Neural cell (in vitro differentiated cells): ENCODE measurements at regions not wholly inside any gene's neighbourhood (a gene's known extent, or its start where the extent isn't known, plus 50 kb on each side); places are given as distances from the start of the nearest gene placed in this dataset.

Source experiments
- H2AFZ ChIP-seq: fragments of 200-600, 300-800 bp; sonication (generic), shearing (Covaris generic); 2 replicates; pipeline ENCODE4 v1.6.0; 2014; ENCODE audit warnings: low read depth, mild to moderate bottlenecking, antibody characterized with exemption, low read length, moderate library complexity
- H3F3A ChIP-seq: fragments of 200-600 bp; shearing (Covaris generic); 2 replicates; pipeline ENCODE4 v1.6.1; 2016; ENCODE audit warnings: mild to moderate bottlenecking, moderate library complexity, mixed read lengths, antibody characterized with exemption, low read length; ENCODE audit not compliant: insufficient read depth, poor library complexity, severe bottlenecking
- H3K27ac ChIP-seq: fragments of 200-600, 300-800 bp; sonication (generic), shearing (Covaris generic); 2 replicates; pipeline ENCODE4 v1.5.1; 2014; ENCODE audit warnings: mild to moderate bottlenecking, low read length, moderate library complexity
- H3K27me3 ChIP-seq: fragments of 300-800, 200-600 bp; sonication (generic), shearing (Covaris generic); 2 replicates; pipeline ENCODE4 v1.6.0; 2014; ENCODE audit warnings: mild to moderate bottlenecking, low read depth, low read length, moderate library complexity; ENCODE audit not compliant: insufficient read depth
- H3K36me3 ChIP-seq: fragments of 300-800, 200-600 bp; sonication (generic), shearing (Covaris generic); 2 replicates; pipeline ENCODE4 v1.5.1; 2014; ENCODE audit warnings: mild to moderate bottlenecking, antibody characterized with exemption, low read length, moderate library complexity; ENCODE audit not compliant: insufficient read depth
- H3K4me2 ChIP-seq: fragments of 300-800, 200-600 bp; sonication (generic), shearing (Covaris generic); 2 replicates; pipeline ENCODE4 v1.6.0; 2014; ENCODE audit warnings: mild to moderate bottlenecking, low read length
- H3K4me3 ChIP-seq: fragments of 300-800, 200-600 bp; sonication (generic), shearing (Covaris generic); 2 replicates; pipeline ENCODE4 v1.5.1; 2014; ENCODE audit warnings: mild to moderate bottlenecking, low read length, moderate library complexity
- H3K79me2 ChIP-seq: fragments of 200-600 bp; shearing (Covaris generic); replicated peaks from 2 replicates; pipeline ENCODE4 v1.6.0; 2014; ENCODE audit warnings: mild to moderate bottlenecking, low read length, moderate library complexity; ENCODE audit not compliant: insufficient read depth
- H3K9ac ChIP-seq: fragments of 300-800, 200-600 bp; sonication (generic), shearing (Covaris generic); 2 replicates; pipeline ENCODE4 v1.6.1; 2016; ENCODE audit warnings: mild to moderate bottlenecking, low read length, mixed read lengths
- H3K9me2 ChIP-seq: fragments of 200-600 bp; shearing (Covaris generic); 2 replicates; pipeline ENCODE4 v1.6.1; 2016; ENCODE audit warnings: mild to moderate bottlenecking, low read length, mixed read lengths; ENCODE audit not compliant: insufficient read depth
- H3K9me3 ChIP-seq: fragments of 200-600, 300-800 bp; sonication (generic), shearing (Covaris generic); 2 replicates; pipeline ENCODE4 v1.6.1; 2016; ENCODE audit warnings: mild to moderate bottlenecking, mixed run types, low read length, moderate library complexity, mixed read lengths
- H4K20me1 ChIP-seq: fragments of 200-600 bp; shearing (Covaris generic); 2 replicates; pipeline ENCODE4 v1.6.1; 2016; ENCODE audit warnings: mild to moderate bottlenecking, mixed run types; ENCODE audit not compliant: insufficient read depth
- EP300 ChIP-seq: fragments of 450-650 bp; conservative IDR thresholded peaks from 2 replicates; pipeline ENCODE4 v1.6.1; 2014; ENCODE audit warnings: antibody characterized with exemption, mild to moderate bottlenecking, moderate library complexity; ENCODE audit not compliant: poor library complexity, severe bottlenecking
- EZH2 ChIP-seq: fragments of 200-600, 300-800 bp; shearing (Covaris generic), sonication (generic); IDR thresholded peaks from 2 replicates; pipeline ENCODE4 v1.6.1; 2014; ENCODE audit warnings: antibody characterized with exemption, low read length, borderline replicate concordance, mild to moderate bottlenecking; ENCODE audit not compliant: insufficient read depth, poor library complexity, severe bottlenecking
- MXI1 ChIP-seq: fragments of 450-650 bp; conservative IDR thresholded peaks from 2 replicates; pipeline ENCODE4 v1.6.1; 2014; ENCODE audit warnings: antibody characterized with exemption, mild to moderate bottlenecking; ENCODE audit not compliant: poor library complexity, severe bottlenecking
- POLR2AphosphoS5 ChIP-seq: IDR thresholded peaks from 2 replicates; pipeline ENCODE4 v1.6.1; 2012
- RAD21 ChIP-seq: fragments of 450-650 bp; conservative IDR thresholded peaks from 2 replicates; pipeline ENCODE4 v1.6.1; 2014; ENCODE audit warnings: antibody characterized with exemption, mild to moderate bottlenecking, moderate library complexity
- SMC3 ChIP-seq: fragments of 450-650 bp; conservative IDR thresholded peaks from 2 replicates; pipeline ENCODE4 v1.6.1; 2014; ENCODE audit warnings: antibody characterized with exemption, mild to moderate bottlenecking, moderate library complexity; ENCODE audit not compliant: poor library complexity
- TAF1 ChIP-seq: IDR thresholded peaks from 2 replicates; pipeline ENCODE4 v1.6.1; 2012; ENCODE audit warnings: low read depth
- TF ChIP-seq, protein P1 (sequence below): fragments of 450-650 bp; IDR thresholded peaks from 2 replicates; pipeline ENCODE4 v1.5.1; 2014; ENCODE audit warnings: antibody characterized with exemption, mild to moderate bottlenecking, moderate library complexity; ENCODE audit not compliant: poor library complexity, severe bottlenecking
- TF ChIP-seq, protein P2 (sequence below): IDR thresholded peaks from 2 replicates; pipeline ENCODE4 v1.6.1; 2012; ENCODE audit warnings: borderline replicate concordance

DNA sequence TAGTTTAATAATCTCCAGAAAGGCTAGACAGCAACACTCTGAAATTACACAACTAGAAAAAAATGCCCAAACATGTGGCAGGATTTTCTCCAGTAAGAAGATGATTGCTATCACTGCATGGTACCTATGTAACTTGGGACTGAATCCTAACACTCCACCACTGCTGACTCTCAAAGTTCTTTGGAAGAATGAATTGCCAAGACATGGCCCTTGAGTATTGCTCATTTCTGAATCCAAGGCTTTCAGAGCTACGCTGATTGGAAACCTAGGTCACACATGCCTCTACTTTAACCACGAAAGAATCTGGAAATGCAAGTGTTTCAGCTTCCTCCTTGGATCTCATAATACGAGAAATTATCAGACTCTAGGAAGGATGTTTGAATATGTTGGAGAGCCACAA is 167.5 kb upstream of the CELF2 start:
- Histone ChIP-seq H3F3A (no peaks in the 10 kb centered on the region), H3K9me2 (no peaks in the 10 kb centered on the region), H3K4me3 (no peak overlapping the region), H3K36me3 (no peaks in the 10 kb centered on the region), H4K20me1 (no peaks in the 10 kb centered on the region), H3K4me2 (no peak overlapping the region), H3K27ac (no peak overlapping the region), H3K27me3 (no peaks in the 10 kb centered on the region), H3K79me2 (no peaks in the 10 kb centered on the region), H3K9me3 (no peaks in the 10 kb centered on the region), H3K9ac (no peak overlapping the region), H2AFZ (no peak overlapping the region)
- TF ChIP-seq RAD21 (no peak), TAF1 (no peak), MXI1 (no peak), POLR2AphosphoS5 (no peak), EZH2 (no peak), SMC3 (no peak), EP300 (no peak)
- TF ChIP-seq, protein P1, sequence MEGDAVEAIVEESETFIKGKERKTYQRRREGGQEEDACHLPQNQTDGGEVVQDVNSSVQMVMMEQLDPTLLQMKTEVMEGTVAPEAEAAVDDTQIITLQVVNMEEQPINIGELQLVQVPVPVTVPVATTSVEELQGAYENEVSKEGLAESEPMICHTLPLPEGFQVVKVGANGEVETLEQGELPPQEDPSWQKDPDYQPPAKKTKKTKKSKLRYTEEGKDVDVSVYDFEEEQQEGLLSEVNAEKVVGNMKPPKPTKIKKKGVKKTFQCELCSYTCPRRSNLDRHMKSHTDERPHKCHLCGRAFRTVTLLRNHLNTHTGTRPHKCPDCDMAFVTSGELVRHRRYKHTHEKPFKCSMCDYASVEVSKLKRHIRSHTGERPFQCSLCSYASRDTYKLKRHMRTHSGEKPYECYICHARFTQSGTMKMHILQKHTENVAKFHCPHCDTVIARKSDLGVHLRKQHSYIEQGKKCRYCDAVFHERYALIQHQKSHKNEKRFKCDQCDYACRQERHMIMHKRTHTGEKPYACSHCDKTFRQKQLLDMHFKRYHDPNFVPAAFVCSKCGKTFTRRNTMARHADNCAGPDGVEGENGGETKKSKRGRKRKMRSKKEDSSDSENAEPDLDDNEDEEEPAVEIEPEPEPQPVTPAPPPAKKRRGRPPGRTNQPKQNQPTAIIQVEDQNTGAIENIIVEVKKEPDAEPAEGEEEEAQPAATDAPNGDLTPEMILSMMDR = no peak
- TF ChIP-seq, protein P2, sequence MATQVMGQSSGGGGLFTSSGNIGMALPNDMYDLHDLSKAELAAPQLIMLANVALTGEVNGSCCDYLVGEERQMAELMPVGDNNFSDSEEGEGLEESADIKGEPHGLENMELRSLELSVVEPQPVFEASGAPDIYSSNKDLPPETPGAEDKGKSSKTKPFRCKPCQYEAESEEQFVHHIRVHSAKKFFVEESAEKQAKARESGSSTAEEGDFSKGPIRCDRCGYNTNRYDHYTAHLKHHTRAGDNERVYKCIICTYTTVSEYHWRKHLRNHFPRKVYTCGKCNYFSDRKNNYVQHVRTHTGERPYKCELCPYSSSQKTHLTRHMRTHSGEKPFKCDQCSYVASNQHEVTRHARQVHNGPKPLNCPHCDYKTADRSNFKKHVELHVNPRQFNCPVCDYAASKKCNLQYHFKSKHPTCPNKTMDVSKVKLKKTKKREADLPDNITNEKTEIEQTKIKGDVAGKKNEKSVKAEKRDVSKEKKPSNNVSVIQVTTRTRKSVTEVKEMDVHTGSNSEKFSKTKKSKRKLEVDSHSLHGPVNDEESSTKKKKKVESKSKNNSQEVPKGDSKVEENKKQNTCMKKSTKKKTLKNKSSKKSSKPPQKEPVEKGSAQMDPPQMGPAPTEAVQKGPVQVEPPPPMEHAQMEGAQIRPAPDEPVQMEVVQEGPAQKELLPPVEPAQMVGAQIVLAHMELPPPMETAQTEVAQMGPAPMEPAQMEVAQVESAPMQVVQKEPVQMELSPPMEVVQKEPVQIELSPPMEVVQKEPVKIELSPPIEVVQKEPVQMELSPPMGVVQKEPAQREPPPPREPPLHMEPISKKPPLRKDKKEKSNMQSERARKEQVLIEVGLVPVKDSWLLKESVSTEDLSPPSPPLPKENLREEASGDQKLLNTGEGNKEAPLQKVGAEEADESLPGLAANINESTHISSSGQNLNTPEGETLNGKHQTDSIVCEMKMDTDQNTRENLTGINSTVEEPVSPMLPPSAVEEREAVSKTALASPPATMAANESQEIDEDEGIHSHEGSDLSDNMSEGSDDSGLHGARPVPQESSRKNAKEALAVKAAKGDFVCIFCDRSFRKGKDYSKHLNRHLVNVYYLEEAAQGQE = no peak

DNA sequence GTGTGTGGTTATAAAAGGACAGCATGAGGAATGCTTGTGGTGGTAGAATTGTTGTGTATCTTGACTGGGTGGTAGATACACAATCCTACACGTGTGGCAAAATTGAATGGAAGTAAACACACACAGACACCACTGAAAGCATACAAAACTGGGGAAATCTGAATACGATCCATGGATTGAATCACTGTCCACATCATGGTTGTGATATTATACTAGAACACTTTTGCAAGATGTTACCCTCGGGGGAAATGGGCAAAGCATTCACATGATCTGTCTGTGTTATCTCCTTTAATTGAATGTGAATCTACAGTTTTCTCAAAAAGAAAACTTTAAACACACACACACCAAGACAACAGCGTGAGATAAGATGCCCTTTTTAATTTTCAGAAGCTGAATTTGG is 165.2 kb upstream of the CELF2 start:
- H3K79me2 ChIP-seq = no peaks in the 10 kb centered on the region
- no peak overlapping the region for H3K9ac ChIP-seq
- H3K9me3 ChIP-seq = no peaks in the 10 kb centered on the region
- H2AFZ ChIP-seq = no peak overlapping the region
- no peak overlapping the region for H3K27ac ChIP-seq
- no peak overlapping the region for H3K4me3 ChIP-seq
- H3K36me3 ChIP-seq = no peaks in the 10 kb centered on the region
- H3F3A ChIP-seq = no peaks in the 10 kb centered on the region
- no peaks in the 10 kb centered on the region for H4K20me1 ChIP-seq
- TF ChIP-seq EP300 (no peak), SMC3 (no peak), RAD21 (no peak), TAF1 (no peak), POLR2AphosphoS5 (no peak), EZH2 (no peak), MXI1 (no peak)
- TF ChIP-seq, protein P2 = no peak
- TF ChIP-seq, protein P1 = no peak
- no peaks in the 10 kb centered on the region for H3K9me2 ChIP-seq
- H3K4me2 ChIP-seq = no peak overlapping the region
- no peaks in the 10 kb centered on the region for H3K27me3 ChIP-seq
